KMS-11 (cell line): ENCODE measurements at regions not wholly inside any gene's neighbourhood (a gene's known extent, or its start where the extent isn't known, plus 50 kb on each side); places are given as distances from the start of the nearest gene placed in this dataset.

ENCODE experiments used
- H2AFZ ChIP-seq: fragments of 200-600 bp; sonication (generic); 2 replicates; pipeline ENCODE4 v1.6.1; 2016; ENCODE audit warnings: antibody characterized with exemption, mixed run types, low read depth
- H3K27ac ChIP-seq: fragments of 200-600 bp; sonication (generic); 2 replicates; pipeline ENCODE4 v1.6.1; 2016; ENCODE audit warnings: mild to moderate bottlenecking, mixed run types
- H3K27me3 ChIP-seq: fragments of 200-600 bp; sonication (generic); 2 replicates; pipeline ENCODE4 v1.6.1; 2017; ENCODE audit warnings: mild to moderate bottlenecking, low read depth, mixed run types, moderate library complexity; ENCODE audit not compliant: insufficient read depth
- H3K36me3 ChIP-seq: fragments of 200-600 bp; sonication (generic); 2 replicates; pipeline ENCODE4 v1.6.1; 2017; ENCODE audit warnings: mild to moderate bottlenecking, mixed run types; ENCODE audit not compliant: insufficient read depth
- H3K4me1 ChIP-seq: fragments of 200-600 bp; sonication (generic); 2 replicates; pipeline ENCODE4 v1.6.1; 2016; ENCODE audit warnings: mild to moderate bottlenecking, low read depth, mixed run types; ENCODE audit not compliant: poor library complexity, severe bottlenecking
- H3K4me2 ChIP-seq: fragments of 200-600 bp; sonication (generic); 2 replicates; pipeline ENCODE4 v1.7.0; 2016; ENCODE audit warnings: mild to moderate bottlenecking, mixed run types
- H3K4me3 ChIP-seq: fragments of 200-600 bp; sonication (generic); IDR thresholded peaks from 2 replicates; pipeline ENCODE4 v1.6.1; 2017; ENCODE audit warnings: low read depth, low read length, mixed read lengths; ENCODE audit not compliant: insufficient read depth
- H3K79me2 ChIP-seq: fragments of 200-600 bp; sonication (generic); 2 replicates; pipeline ENCODE4 v1.6.1; 2016; ENCODE audit warnings: low read depth, mixed run types; ENCODE audit not compliant: insufficient read depth
- H3K9ac ChIP-seq: fragments of 200-600 bp; sonication (generic); 2 replicates; pipeline ENCODE4 v1.6.1; 2016; ENCODE audit warnings: mild to moderate bottlenecking, mixed run types
- H4K20me1 ChIP-seq: fragments of 200-600 bp; sonication (generic); 2 replicates; pipeline ENCODE4 v1.6.1; 2016; ENCODE audit warnings: mild to moderate bottlenecking, mixed run types; ENCODE audit not compliant: insufficient read depth
- TF ChIP-seq, protein P1 (sequence below): fragments of 200-600 bp; sonication (generic); conservative IDR thresholded peaks from 2 replicates; pipeline ENCODE4 v1.6.1; 2017; ENCODE audit warnings: low read depth, mild to moderate bottlenecking, antibody characterized with exemption, low read length, moderate library complexity, mixed read lengths

DNA sequence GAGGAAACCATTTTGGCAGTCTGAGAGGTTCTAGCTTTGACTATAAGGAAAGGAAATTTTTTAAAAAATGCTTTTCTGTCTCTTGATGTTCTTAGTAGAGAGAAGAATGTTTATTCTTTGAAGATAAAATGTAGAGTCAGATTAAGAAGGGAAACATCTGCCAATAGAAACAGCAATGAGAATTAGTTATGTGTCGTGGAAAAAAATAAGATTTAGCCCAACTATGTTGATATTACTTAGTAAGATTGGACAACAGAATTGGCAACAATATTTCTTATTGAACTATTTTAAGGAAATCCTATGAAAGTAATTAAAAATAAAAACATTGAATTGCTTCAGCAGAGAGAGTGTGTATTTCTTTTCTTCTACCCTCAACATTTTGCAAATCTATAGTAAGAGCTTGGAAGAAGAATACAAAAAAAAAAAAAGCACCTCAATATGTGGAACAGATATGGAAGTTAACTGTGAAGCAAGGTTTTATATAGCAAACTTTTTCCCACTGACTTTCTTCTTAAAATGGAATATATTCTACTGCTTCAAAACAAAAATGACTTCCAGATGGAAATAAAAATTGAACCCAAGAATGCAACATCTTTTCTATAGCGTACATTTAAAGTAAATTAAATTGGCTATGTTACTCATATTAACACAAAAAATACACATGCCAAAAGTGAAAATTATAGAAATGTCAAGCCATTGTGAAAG, 177.9 kb downstream of the FAM124B start:
- Histone ChIP-seq H3K27ac (no peak overlapping the region), H4K20me1 (no peaks in the 10 kb centered on the region), H2AFZ (no peak overlapping the region), H3K36me3 (no peaks in the 10 kb centered on the region), H3K27me3 (no peaks in the 10 kb centered on the region), H3K9ac (no peak overlapping the region), H3K4me2 (no peak overlapping the region), H3K4me3 (no peak overlapping the region), H3K4me1 (no peaks in the 10 kb centered on the region), H3K79me2 (no peaks in the 10 kb centered on the region)
- TF ChIP-seq, protein P1, sequence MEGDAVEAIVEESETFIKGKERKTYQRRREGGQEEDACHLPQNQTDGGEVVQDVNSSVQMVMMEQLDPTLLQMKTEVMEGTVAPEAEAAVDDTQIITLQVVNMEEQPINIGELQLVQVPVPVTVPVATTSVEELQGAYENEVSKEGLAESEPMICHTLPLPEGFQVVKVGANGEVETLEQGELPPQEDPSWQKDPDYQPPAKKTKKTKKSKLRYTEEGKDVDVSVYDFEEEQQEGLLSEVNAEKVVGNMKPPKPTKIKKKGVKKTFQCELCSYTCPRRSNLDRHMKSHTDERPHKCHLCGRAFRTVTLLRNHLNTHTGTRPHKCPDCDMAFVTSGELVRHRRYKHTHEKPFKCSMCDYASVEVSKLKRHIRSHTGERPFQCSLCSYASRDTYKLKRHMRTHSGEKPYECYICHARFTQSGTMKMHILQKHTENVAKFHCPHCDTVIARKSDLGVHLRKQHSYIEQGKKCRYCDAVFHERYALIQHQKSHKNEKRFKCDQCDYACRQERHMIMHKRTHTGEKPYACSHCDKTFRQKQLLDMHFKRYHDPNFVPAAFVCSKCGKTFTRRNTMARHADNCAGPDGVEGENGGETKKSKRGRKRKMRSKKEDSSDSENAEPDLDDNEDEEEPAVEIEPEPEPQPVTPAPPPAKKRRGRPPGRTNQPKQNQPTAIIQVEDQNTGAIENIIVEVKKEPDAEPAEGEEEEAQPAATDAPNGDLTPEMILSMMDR: no peak

DNA sequence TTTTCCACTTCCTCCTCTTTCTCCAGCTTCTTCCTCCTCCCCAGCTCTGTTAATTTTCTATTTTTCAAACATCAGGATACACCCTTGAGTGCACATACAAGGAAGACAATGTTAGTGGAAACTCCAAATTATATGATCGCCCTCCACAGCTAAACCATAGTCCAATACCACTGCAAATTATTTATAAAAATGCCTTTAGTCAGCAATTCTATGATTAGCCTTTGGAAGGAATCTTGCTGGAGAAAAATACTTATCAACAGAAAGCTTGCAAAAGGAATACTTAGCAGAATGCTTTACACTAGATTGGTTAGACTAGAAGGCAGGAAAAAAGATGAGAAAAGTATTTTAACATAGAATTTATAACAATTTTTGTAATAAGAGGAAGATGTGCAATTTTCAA, 178.9 kb downstream of the FAM124B start:
- TF ChIP-seq, protein P1: no peak
- Histone ChIP-seq H3K36me3 (no peaks in the 10 kb centered on the region), H3K4me1 (no peaks in the 10 kb centered on the region), H3K4me3 (no peak overlapping the region), H3K79me2 (no peaks in the 10 kb centered on the region), H4K20me1 (no peaks in the 10 kb centered on the region), H3K4me2 (no peak overlapping the region), H3K27ac (no peak overlapping the region), H2AFZ (no peak overlapping the region), H3K9ac (no peak overlapping the region), H3K27me3 (no peaks in the 10 kb centered on the region)

DNA sequence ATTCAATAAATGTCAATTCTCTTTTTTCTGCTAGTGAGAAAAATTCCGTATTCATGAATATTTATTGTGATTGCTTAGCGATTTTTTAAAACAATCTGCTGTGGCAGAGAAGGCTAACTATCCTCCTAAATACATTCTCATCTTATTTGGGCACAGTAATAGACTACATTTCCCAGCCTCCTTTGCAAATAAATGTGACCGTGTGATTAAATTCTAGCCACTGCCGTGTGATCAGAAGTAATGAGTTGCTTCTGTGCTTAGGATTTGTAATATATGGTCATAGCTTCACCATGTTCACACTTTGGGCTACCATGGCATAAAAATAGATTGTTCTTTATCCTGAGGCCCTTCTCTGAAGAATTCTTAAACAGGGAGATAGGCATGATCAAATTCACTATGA, 179.6 kb downstream of the FAM124B start:
- H3K4me3 ChIP-seq: no peak overlapping the region
- H3K27me3 ChIP-seq: no peaks in the 10 kb centered on the region
- no peaks in the 10 kb centered on the region for H4K20me1 ChIP-seq
- H3K27ac ChIP-seq: no peak overlapping the region
- TF ChIP-seq, protein P1: no peak
- no peak overlapping the region for H3K4me2 ChIP-seq
- no peak overlapping the region for H2AFZ ChIP-seq
- no peak overlapping the region for H3K9ac ChIP-seq
- H3K4me1 ChIP-seq: no peaks in the 10 kb centered on the region
- H3K36me3 ChIP-seq: no peaks in the 10 kb centered on the region
- H3K79me2 ChIP-seq: no peaks in the 10 kb centered on the region

DNA sequence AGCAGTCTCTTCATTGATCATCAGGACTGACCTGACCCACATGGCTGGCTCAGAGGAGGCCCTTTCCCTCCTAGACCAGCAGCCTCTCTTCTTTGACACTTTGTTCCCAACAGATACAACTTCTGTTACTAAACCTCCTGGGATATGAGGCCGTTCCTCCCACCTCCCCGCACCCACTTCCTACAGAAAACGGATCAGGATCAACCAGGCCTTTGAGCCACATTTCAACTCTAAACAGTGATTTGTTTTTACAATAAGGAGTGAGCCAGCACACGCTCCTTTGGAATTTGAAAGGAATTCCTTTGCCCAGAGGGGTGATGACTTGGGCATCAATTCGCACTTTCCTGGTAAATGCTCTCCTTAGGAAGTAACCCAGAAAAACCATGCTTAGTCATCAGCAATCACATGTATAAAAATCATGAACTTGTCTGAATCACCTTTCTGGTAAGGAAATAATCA, 180.4 kb downstream of the FAM124B start:
- Histone ChIP-seq H3K4me3 (no peak overlapping the region), H3K9ac (no peak overlapping the region), H2AFZ (no peak overlapping the region), H3K4me2 (no peak overlapping the region), H3K4me1 (no peaks in the 10 kb centered on the region), H3K79me2 (no peaks in the 10 kb centered on the region), H4K20me1 (no peaks in the 10 kb centered on the region), H3K36me3 (no peaks in the 10 kb centered on the region), H3K27ac (no peak overlapping the region), H3K27me3 (no peaks in the 10 kb centered on the region)
- TF ChIP-seq, protein P1: no peak
